ENCODE measurements at regions not wholly inside any gene's neighbourhood (a gene's known extent, or its start where the extent isn't known, plus 50 kb on each side); places are given as distances from the start of the nearest gene placed in this dataset.

DNA sequence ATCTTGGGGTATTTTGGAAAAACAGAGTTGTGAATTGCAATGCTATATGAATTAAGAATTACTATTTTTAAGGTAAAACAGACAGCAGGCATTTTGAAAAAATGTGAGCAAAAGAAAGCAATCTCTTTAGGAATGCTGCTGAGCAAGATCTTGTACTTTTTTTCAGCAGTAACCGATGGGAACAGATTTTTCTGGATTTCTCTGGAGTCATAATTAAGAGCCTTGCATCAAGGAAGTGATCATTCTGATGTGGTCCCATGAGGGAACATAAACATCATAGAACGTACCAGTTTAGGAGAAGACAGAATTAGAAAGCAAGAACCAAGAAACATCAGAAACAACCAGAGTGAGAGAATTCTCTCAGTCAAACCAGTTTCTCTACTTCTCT, 157.0 kb upstream of the AGR3 start:
- H3K36me3 ChIP-seq, result no peaks in the 10 kb centered on the region
- no peaks in the 10 kb centered on the region for H3K27me3 ChIP-seq
- no peaks in the 10 kb centered on the region for H3K9me3 ChIP-seq
- no peak for DNase-seq (ENCODE audit: extremely low spot score in 2 of 2)
- TF ChIP-seq, protein P1, sequence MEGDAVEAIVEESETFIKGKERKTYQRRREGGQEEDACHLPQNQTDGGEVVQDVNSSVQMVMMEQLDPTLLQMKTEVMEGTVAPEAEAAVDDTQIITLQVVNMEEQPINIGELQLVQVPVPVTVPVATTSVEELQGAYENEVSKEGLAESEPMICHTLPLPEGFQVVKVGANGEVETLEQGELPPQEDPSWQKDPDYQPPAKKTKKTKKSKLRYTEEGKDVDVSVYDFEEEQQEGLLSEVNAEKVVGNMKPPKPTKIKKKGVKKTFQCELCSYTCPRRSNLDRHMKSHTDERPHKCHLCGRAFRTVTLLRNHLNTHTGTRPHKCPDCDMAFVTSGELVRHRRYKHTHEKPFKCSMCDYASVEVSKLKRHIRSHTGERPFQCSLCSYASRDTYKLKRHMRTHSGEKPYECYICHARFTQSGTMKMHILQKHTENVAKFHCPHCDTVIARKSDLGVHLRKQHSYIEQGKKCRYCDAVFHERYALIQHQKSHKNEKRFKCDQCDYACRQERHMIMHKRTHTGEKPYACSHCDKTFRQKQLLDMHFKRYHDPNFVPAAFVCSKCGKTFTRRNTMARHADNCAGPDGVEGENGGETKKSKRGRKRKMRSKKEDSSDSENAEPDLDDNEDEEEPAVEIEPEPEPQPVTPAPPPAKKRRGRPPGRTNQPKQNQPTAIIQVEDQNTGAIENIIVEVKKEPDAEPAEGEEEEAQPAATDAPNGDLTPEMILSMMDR (IDR thresholded peaks at IDR 0.05), result no peak
- TF ChIP-seq POLR2A (IDR thresholded peaks at IDR 0.05) (no peak), POLR2AphosphoS5 (IDR thresholded peaks at IDR 0.05; ENCODE audit: insufficient read depth in 1 of 2, low read depth in 1 of 2) (no peak)
- no peak overlapping the region for H3K4me3 ChIP-seq
- H3K4me1 ChIP-seq, result peaks cover 5% of the 10 kb centered on the region
- intact Hi-C loops (cut with DNase I), result no loop called here
- H3K27ac ChIP-seq, result no peak overlapping the region

DNA sequence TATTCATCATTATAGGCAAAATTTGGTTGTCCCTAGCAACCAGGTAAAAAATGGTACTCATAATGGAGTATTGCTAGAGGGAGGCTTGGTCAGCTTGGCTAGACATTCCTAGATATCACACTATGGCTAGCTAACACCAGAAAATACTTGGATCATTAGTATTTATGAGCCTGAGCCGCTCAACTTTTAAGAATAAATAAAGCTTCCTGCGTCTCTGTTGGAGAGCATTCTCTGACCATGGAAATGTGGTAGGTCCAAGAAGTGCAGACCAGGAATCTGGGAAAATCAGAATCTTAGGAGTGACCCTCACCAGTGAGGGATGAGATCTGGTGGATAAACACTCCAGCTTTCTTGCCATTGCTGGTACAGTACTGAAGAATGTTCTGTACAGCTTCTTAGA, 157.6 kb upstream of the AGR3 start:
- Histone ChIP-seq H3K27me3 (no peaks in the 10 kb centered on the region), H3K36me3 (no peaks in the 10 kb centered on the region), H3K9me3 (no peaks in the 10 kb centered on the region), H3K4me1 (peaks cover 5% of the 10 kb centered on the region), H3K4me3 (no peak overlapping the region), H3K27ac (no peak overlapping the region)
- DNase-seq (ENCODE audit: extremely low spot score in 2 of 2), result no peak
- TF ChIP-seq POLR2A (IDR thresholded peaks at IDR 0.05) (no peak), POLR2AphosphoS5 (IDR thresholded peaks at IDR 0.05; ENCODE audit: insufficient read depth in 1 of 2, low read depth in 1 of 2) (no peak)
- TF ChIP-seq, protein P1 (IDR thresholded peaks at IDR 0.05), result no peak
- intact Hi-C loops (cut with DNase I), result no loop called here

DNA sequence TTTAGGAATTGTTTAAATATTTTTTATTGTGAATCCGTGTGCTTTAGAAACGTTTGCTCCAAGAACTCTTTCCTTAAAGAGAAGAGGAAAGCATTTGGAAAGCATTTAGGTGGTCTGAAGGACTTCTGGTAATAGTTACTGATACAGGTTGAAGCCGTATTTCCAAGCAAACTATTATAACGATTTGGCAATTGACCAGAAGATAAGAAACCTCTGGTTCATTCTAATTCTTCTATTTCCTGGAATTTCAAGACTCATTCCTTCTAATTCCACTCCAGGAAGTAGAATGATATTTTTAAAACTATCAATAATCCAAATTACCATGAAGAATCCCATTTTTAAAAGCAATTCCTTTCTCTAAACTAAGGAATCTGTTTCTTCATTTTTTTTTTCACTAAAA, 158.9 kb upstream of the AGR3 start:
- H3K36me3 ChIP-seq, result no peaks in the 10 kb centered on the region
- no peak overlapping the region for H3K4me3 ChIP-seq
- no peak for DNase-seq (ENCODE audit: extremely low spot score in 2 of 2)
- H3K27ac ChIP-seq, result no peak overlapping the region
- intact Hi-C loops (cut with DNase I), result no loop called here
- H3K9me3 ChIP-seq, result no peaks in the 10 kb centered on the region
- TF ChIP-seq, protein P1 (IDR thresholded peaks at IDR 0.05), result no peak
- TF ChIP-seq POLR2A (IDR thresholded peaks at IDR 0.05) (no peak), POLR2AphosphoS5 (IDR thresholded peaks at IDR 0.05; ENCODE audit: insufficient read depth in 1 of 2, low read depth in 1 of 2) (no peak)
- peaks cover 5% of the 10 kb centered on the region for H3K4me1 ChIP-seq
- H3K27me3 ChIP-seq, result no peaks in the 10 kb centered on the region

DNA sequence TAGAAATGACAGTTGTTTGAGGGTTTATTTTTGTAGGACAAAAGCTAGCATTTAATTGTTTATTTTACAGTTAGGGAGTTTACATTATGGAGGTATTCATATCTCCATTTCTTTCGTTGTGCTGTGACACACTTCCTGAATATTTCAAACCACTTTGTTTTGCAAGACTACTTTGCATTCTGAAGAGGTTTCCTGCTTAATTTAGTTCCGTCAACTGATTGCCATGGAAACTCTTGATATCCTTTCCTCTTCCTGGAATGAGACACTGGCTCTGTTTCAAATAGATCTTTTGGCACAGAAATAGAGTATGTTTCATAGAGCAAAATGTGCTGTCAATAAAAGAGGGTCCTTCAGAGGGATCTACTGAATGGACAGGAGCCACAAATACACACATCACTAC, 159.5 kb upstream of the AGR3 start:
- Histone ChIP-seq H3K27ac (no peak overlapping the region), H3K9me3 (no peaks in the 10 kb centered on the region), H3K27me3 (no peaks in the 10 kb centered on the region), H3K36me3 (no peaks in the 10 kb centered on the region), H3K4me1 (peaks cover 5% of the 10 kb centered on the region), H3K4me3 (no peak overlapping the region)
- TF ChIP-seq POLR2A (IDR thresholded peaks at IDR 0.05) (no peak), POLR2AphosphoS5 (IDR thresholded peaks at IDR 0.05; ENCODE audit: insufficient read depth in 1 of 2, low read depth in 1 of 2) (no peak)
- TF ChIP-seq, protein P1 (IDR thresholded peaks at IDR 0.05), result no peak
- no peak for DNase-seq (ENCODE audit: extremely low spot score in 2 of 2)
- intact Hi-C loops (cut with DNase I), result no loop called here

DNA sequence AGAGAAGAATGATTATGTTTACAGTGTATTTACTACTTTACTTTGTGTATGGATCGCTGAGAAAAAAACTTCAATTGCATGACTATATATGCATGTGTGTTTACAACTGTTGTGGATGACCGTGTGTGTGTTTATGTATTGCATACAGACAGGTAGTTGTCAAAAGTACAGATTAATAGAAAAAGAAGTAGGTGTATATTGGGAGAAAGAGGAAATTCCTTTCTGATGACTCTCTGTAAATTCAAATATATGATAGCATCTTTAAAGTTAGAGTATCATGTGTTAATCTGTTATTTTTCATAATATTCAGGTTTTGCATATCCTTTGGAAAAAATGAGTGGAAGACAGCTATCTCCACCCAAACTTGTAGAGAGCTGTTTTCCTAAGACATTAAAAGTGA, 160.4 kb upstream of the AGR3 start:
- Histone ChIP-seq H3K36me3 (no peaks in the 10 kb centered on the region), H3K9me3 (no peaks in the 10 kb centered on the region), H3K27ac (no peak overlapping the region), H3K27me3 (no peaks in the 10 kb centered on the region), H3K4me1 (peaks cover 5% of the 10 kb centered on the region), H3K4me3 (no peak overlapping the region)
- no peak for TF ChIP-seq POLR2AphosphoS5 (IDR thresholded peaks at IDR 0.05; ENCODE audit: insufficient read depth in 1 of 2, low read depth in 1 of 2)
- TF ChIP-seq, protein P1 (IDR thresholded peaks at IDR 0.05), result no peak
- TF ChIP-seq POLR2A (IDR thresholded peaks at IDR 0.05), result no peak
- DNase-seq (ENCODE audit: extremely low spot score in 2 of 2), result no peak
- intact Hi-C loops (cut with DNase I), result no loop called here

Data from vagina (tissue), 2 donors.